Activated CD4-positive, alpha-beta memory T cell treated with anti-CD3 and anti-CD28 coated beads, Interleukin-2, amount 10 ng/mL, durations not matched to agents 7 days and 5 days (primary cell): ENCODE measurements at regions not wholly inside any gene's neighbourhood (a gene's known extent, or its start where the extent isn't known, plus 50 kb on each side); places are given as distances from the start of the nearest gene placed in this dataset.

Experiments
- CTCF ChIA-PET: fragments of 350-600 bp; sonication (Branson Sonifier 250); formaldehyde crosslinking; loops from one replicate; lab custom pipeline; 2021; ENCODE audit warnings: antibody characterized with exemption, inconsistent platforms; lab: Charles Lee
- POLR2A ChIA-PET: fragments of 350-600 bp; sonication (Branson Sonifier 250); formaldehyde crosslinking; loops from one replicate; lab custom pipeline; 2021; ENCODE audit warnings: antibody characterized with exemption; lab: Charles Lee
- DNase-seq: peaks from one replicate; pipeline ENCODE4 v3.0.0-alpha.2; 2020
- H3K27ac Mint-ChIP-seq: one replicate; pipeline ENCODE4 v1.8.0; 2021; ENCODE audit warnings: mild to moderate bottlenecking, mixed read lengths
- H3K27me3 Mint-ChIP-seq: one replicate; pipeline ENCODE4 v1.8.0; 2021; ENCODE audit warnings: mixed read lengths
- H3K36me3 Mint-ChIP-seq: one replicate; pipeline ENCODE4 v1.8.0; 2021; ENCODE audit warnings: low read depth, mixed read lengths
- H3K4me1 Mint-ChIP-seq: one replicate; pipeline ENCODE4 v1.8.0; 2021; ENCODE audit warnings: mixed read lengths
- H3K4me3 Mint-ChIP-seq: one replicate; pipeline ENCODE4 v1.8.0; 2021; ENCODE audit warnings: mild to moderate bottlenecking, mixed read lengths
- H3K9me3 Mint-ChIP-seq: one replicate; pipeline ENCODE4 v1.8.0; 2021; ENCODE audit warnings: mixed read lengths

GRCh38 chr4:1540601-1541375 is 134.5 kb upstream of the NKX1-1 start:
- no peak overlapping the region for H3K27ac Mint-ChIP-seq
- no peak overlapping the region for H3K4me3 Mint-ChIP-seq
- no peak for DNase-seq
- no peaks in the 10 kb centered on the region for H3K36me3 Mint-ChIP-seq
- no peaks in the 10 kb centered on the region for H3K27me3 Mint-ChIP-seq
- H3K9me3 Mint-ChIP-seq, result no peaks in the 10 kb centered on the region
- CTCF ChIA-PET, result no interaction called here
- POLR2A ChIA-PET, result no interaction called here
- peaks cover 3% of the 10 kb centered on the region for H3K4me1 Mint-ChIP-seq

DNA sequence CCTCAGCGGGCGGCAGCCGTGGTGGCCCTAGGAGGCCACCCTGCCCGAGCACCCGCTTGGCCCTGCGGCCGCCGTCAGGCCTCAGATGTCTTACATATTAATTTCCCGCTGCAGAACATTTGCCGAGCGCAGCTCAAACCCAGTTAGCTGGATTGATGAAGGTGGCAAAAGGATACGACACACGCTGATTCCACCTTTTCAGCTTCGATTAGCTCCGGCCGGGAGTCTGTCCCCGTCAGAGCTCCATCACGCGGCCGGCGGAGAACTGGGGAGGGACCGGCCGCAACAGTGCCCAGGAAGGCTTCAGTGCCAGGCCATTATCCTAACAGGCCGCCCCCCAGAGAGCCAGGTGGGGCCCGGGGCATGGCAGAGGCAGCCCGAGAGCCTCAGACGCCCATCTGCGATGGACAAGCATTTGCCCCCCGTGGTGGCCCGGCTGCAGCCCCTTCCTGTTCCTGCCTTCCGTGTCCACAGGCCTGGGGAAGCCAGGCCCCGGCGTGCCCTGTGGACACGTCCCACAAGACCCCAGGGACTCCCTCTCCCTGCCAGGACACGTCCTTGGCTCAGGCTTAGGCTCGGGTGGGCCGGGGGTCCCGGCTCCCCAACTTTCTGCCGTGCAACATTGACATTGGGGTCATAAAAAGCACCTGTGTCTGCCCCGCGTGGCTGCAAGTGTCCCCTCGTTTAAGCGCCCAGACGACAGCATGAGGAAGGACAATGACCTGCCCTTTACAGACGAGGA is 133.8 kb upstream of the NKX1-1 start:
- DNase-seq, result no peak
- Mint-ChIP-seq H3K27me3 (no peaks in the 10 kb centered on the region), H3K27ac (no peak overlapping the region), H3K4me3 (no peak overlapping the region), H3K4me1 (peaks cover 3% of the 10 kb centered on the region), H3K9me3 (no peaks in the 10 kb centered on the region), H3K36me3 (no peaks in the 10 kb centered on the region)
- POLR2A ChIA-PET, result no interaction called here
- CTCF ChIA-PET, result no interaction called here

DNA sequence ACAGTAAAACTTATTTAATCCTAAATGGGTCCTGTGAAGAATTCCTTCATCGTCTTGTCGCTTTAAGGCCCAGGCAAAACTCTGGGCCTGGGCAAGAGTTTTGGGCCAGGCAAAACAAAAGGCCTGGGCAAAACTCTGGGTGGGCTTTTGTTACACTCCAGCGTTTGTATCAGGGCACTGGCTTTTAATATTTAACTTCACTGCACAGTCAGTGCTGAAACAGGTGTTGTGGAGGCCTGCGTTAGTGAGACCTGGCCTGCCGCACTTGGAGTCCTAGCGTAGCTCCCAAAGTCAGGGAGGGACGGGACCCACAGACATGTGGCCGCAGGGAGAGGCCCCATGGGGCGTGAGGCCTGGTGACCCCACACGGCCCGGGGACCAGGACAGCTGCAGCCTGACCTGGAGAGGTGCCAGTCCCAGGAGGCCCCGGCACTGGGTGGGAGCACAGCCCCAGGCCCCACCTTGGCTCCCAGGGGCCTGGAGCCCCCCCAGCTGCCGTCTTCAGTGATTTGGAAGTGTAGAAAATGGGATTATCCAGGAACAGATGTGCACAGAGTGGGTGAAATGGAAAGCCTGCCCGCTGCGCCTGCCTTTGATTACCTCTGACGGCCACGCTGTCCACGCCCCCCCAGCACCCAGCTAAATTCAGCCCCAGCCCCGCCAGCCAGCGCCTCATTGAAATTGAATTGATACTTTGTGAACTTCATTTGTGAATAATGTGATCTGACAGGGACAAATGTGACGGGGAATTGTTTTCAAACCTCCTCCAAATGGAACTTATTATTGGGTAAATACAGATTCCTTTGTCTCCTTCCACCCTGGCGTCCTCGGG is 132.9 kb upstream of the NKX1-1 start:
- Mint-ChIP-seq H3K27me3 (no peaks in the 10 kb centered on the region), H3K36me3 (no peaks in the 10 kb centered on the region), H3K4me3 (no peak overlapping the region), H3K27ac (no peak overlapping the region), H3K4me1 (no peaks in the 10 kb centered on the region), H3K9me3 (no peaks in the 10 kb centered on the region)
- DNase-seq, result no peak
- ChIA-PET POLR2A (no interaction called here), CTCF (no interaction called here)

- ChIA-PET POLR2A (no interaction called here), CTCF (no interaction called here)
- no peaks in the 10 kb centered on the region for H3K27me3 Mint-ChIP-seq
- no peaks in the 10 kb centered on the region for H3K9me3 Mint-ChIP-seq
- H3K27ac Mint-ChIP-seq, result no peak overlapping the region
- DNase-seq, result no peak
- H3K36me3 Mint-ChIP-seq, result no peaks in the 10 kb centered on the region
- no peak overlapping the region for H3K4me3 Mint-ChIP-seq
- no peaks in the 10 kb centered on the region for H3K4me1 Mint-ChIP-seq
These were observed 131.8 kb upstream of the NKX1-1 start for GRCh38 chr4:1538096-1538410.

DNA sequence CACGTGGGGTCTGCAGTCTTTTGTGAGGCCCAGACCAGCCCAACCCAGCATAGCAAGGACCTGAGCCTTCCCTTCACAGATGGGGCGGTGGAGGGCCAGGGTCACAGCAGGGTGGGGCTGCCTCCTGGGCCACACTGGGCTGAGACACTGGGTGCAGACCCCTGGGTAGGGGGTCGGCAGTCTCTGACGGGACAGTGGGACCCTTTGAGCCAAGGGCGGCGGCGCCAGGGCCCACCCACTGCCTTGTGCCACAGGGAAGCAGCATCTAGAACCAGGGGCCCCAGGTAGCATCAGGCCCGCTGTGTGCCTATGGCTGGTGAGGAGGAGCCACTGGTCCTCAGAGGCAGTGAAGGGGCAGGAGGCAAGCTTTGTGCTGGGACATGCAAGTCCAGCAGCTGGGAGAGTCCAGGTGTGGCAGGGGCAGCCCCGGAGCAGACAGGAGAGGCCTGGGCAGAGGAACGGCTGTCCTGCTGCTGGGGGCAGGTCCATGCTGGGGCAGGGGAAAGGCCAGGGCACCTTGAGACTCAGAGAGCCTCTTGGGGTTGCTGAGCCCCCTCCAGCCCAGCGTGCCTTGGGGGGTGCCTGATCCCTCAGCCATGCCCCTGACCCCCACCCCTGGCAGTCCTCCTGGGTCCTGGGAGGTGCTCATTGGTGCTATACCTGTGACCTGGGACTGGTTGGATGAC is 131.3 kb upstream of the NKX1-1 start:
- Mint-ChIP-seq H3K36me3 (no peaks in the 10 kb centered on the region), H3K4me3 (no peak overlapping the region), H3K9me3 (no peaks in the 10 kb centered on the region), H3K27ac (no peak overlapping the region), H3K27me3 (no peaks in the 10 kb centered on the region), H3K4me1 (no peaks in the 10 kb centered on the region)
- ChIA-PET POLR2A (no interaction called here), CTCF (no interaction called here)
- no peak for DNase-seq

GRCh38 chr4:1536579-1537409 is 130.6 kb upstream of the NKX1-1 start:
- POLR2A ChIA-PET, result no interaction called here
- Mint-ChIP-seq H3K9me3 (no peaks in the 10 kb centered on the region), H3K4me1 (no peaks in the 10 kb centered on the region), H3K27me3 (no peaks in the 10 kb centered on the region), H3K36me3 (no peaks in the 10 kb centered on the region), H3K27ac (no peak overlapping the region), H3K4me3 (no peak overlapping the region)
- no peak for DNase-seq
- CTCF ChIA-PET, result no interaction called here

GRCh38 chr4:1535926-1536578 is 129.8 kb upstream of the NKX1-1 start:
- Mint-ChIP-seq H3K27me3 (no peaks in the 10 kb centered on the region), H3K9me3 (no peaks in the 10 kb centered on the region), H3K4me3 (no peak overlapping the region), H3K4me1 (no peaks in the 10 kb centered on the region), H3K36me3 (no peaks in the 10 kb centered on the region), H3K27ac (no peak overlapping the region)
- ChIA-PET POLR2A (no interaction called here), CTCF (no interaction called here)
- no peak for DNase-seq

DNA sequence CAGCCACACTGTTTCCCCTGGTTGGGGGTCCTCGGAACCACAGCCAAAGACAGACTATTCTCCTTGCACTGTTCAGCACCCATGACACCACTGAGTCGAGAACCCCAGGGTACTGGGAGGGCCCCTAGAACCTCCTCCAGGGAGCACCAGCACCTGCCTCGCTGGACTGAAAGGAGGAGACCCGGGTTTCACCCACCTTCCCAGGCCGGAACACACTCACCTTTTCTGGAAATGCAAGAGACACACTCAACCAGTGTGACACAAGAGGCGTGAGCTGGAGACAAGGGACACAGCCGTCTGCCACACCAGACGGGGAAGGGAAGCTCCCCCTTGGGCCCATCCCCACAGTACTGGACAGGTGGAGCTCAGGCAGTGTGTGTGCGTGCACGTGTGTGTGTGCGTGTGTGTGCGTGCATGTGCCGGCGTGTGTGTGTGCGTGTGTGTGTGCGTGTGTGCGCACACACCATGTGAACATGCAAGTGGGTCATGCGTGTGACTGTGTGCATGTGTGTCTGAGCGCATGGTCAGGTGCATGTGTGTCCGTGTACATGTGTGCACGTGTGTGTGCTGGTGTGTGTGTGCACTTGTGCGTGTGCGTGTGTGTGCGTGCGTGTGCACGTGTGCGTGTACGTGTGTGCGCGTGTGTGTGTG is 128.8 kb upstream of the NKX1-1 start:
- H3K4me3 Mint-ChIP-seq, result no peak overlapping the region
- H3K27ac Mint-ChIP-seq, result no peak overlapping the region
- DNase-seq, result no peak
- H3K36me3 Mint-ChIP-seq, result no peaks in the 10 kb centered on the region
- H3K9me3 Mint-ChIP-seq, result no peaks in the 10 kb centered on the region
- ChIA-PET POLR2A (interaction anchor here (0.6 kb wide), 1 partner anchor 94 kb away, joined by 4 read pairs; no protein-coding TSS in a partner anchor), CTCF (no interaction called here)
- H3K27me3 Mint-ChIP-seq, result no peaks in the 10 kb centered on the region
- no peaks in the 10 kb centered on the region for H3K4me1 Mint-ChIP-seq

- DNase-seq, result no peak
- CTCF ChIA-PET, result no interaction called here
- Mint-ChIP-seq H3K36me3 (no peaks in the 10 kb centered on the region), H3K9me3 (no peaks in the 10 kb centered on the region), H3K27me3 (peaks cover 3% of the 10 kb centered on the region), H3K4me3 (no peak overlapping the region), H3K27ac (no peak overlapping the region), H3K4me1 (no peaks in the 10 kb centered on the region)
- POLR2A ChIA-PET, result interaction anchor here (0.6 kb wide), 1 partner anchor 94 kb away, joined by 4 read pairs; no protein-coding TSS in a partner anchor
These were observed 128.0 kb upstream of the NKX1-1 start for GRCh38 chr4:1534095-1534872.

GRCh38 chr4:1533501-1534064 is 127.3 kb upstream of the NKX1-1 start:
- CTCF ChIA-PET, result no interaction called here
- POLR2A ChIA-PET, result no interaction called here

More at GRCh38 chr4:1533501-1534064, 127.3 kb upstream of the NKX1-1 start:
- no peak overlapping the region for H3K4me3 Mint-ChIP-seq
- H3K27ac Mint-ChIP-seq, result no peak overlapping the region
- DNase-seq, result no peak
- H3K9me3 Mint-ChIP-seq, result no peaks in the 10 kb centered on the region
- no peaks in the 10 kb centered on the region for H3K36me3 Mint-ChIP-seq
- H3K4me1 Mint-ChIP-seq, result no peaks in the 10 kb centered on the region
- H3K27me3 Mint-ChIP-seq, result peaks cover 7% of the 10 kb centered on the region
